Effector memory CD8-positive, alpha-beta T cell (primary cell): ENCODE measurements at regions not wholly inside any gene's neighbourhood (a gene's known extent, or its start where the extent isn't known, plus 50 kb on each side); places are given as distances from the start of the nearest gene placed in this dataset.
"Not testable (repeated sequence)": the region's sequence is repeated elsewhere in the genome, so short reads cannot be mapped to it uniquely, and the experiment has no call there.

Experiments used
- ATAC-seq: fragments of 150-1000 bp; cut with Tn5 transposase; replicated peaks from 2 replicates; pipeline ENCODE4 v1.10.0; 2021; ENCODE audit warnings: mild to moderate bottlenecking, moderate library complexity
- DNase-seq, 3 experiments: peaks; one replicate each; pipeline ENCODE4 v3.0.0; 2021
- H3K27ac Mint-ChIP-seq, 2 donors: one replicate each; pipeline ENCODE4 v1.8.0; 2022; ENCODE audit warnings: mild to moderate bottlenecking in 2 of 2, mixed read lengths in 2 of 2, moderate library complexity in 2 of 2
- H3K27me3 Mint-ChIP-seq, 2 donors: one replicate each; pipeline ENCODE4 v1.8.0; 2022; ENCODE audit warnings: mixed read lengths in 2 of 2
- H3K36me3 Mint-ChIP-seq: one replicate; pipeline ENCODE4 v1.8.0; 2022; ENCODE audit warnings: mild to moderate bottlenecking, moderate library complexity, mixed read lengths; ENCODE audit not compliant: insufficient read depth
- H3K4me1 Mint-ChIP-seq, 2 donors: one replicate each; pipeline ENCODE4 v1.8.0; 2022; ENCODE audit warnings: low read depth in 2 of 2, mixed read lengths in 2 of 2
- H3K4me3 Mint-ChIP-seq, 2 donors: one replicate each; pipeline ENCODE4 v1.8.0; 2022; ENCODE audit warnings: mild to moderate bottlenecking in 2 of 2, mixed read lengths in 2 of 2, moderate library complexity in 2 of 2
- H3K9me3 Mint-ChIP-seq, 2 donors: one replicate each; pipeline ENCODE4 v1.8.0; 2022; ENCODE audit warnings: mixed read lengths in 2 of 2

- no peaks in the 10 kb centered on the region for H3K4me1 Mint-ChIP-seq
- H3K27ac Mint-ChIP-seq: no peak overlapping the region
- peaks cover 6 to 15% of the 10 kb centered on the region in 2 donors for H3K27me3 Mint-ChIP-seq
- no peaks in the 10 kb centered on the region for H3K36me3 Mint-ChIP-seq
- H3K4me3 Mint-ChIP-seq: no peak overlapping the region
- no peak for ATAC-seq
- no peaks in the 10 kb centered on the region for H3K9me3 Mint-ChIP-seq
- no peak for DNase-seq
Measured at GRCh38 chr12:76674669-76675315, 89.1 kb upstream of the ZDHHC17 start.

GRCh38 chr12:76676261-76676660 lies 87.7 kb upstream of the ZDHHC17 start:
- not testable (repeated sequence) for H3K9me3 Mint-ChIP-seq, DNase-seq, H3K4me3 Mint-ChIP-seq, H3K36me3 Mint-ChIP-seq, H3K4me1 Mint-ChIP-seq, H3K27ac Mint-ChIP-seq, ATAC-seq
- H3K27me3 Mint-ChIP-seq: peaks cover 6 to 13% of the 10 kb centered on the region in 2 donors

- H3K4me1 Mint-ChIP-seq: no peaks in the 10 kb centered on the region
- peaks cover 6 to 19% of the 10 kb centered on the region in 2 donors for H3K27me3 Mint-ChIP-seq
- H3K9me3 Mint-ChIP-seq: no peaks in the 10 kb centered on the region
- DNase-seq: no peak
- H3K4me3 Mint-ChIP-seq: no peak overlapping the region
- no peak for ATAC-seq
- no peaks in the 10 kb centered on the region for H3K36me3 Mint-ChIP-seq
- H3K27ac Mint-ChIP-seq: no peak overlapping the region
Measured at GRCh38 chr12:76678992-76679391, 84.9 kb upstream of the ZDHHC17 start.

GRCh38 chr12:76679778-76680177 lies 84.1 kb upstream of the ZDHHC17 start:
- H3K36me3 Mint-ChIP-seq: no peaks in the 10 kb centered on the region
- no peak for ATAC-seq
- H3K4me1 Mint-ChIP-seq: no peaks in the 10 kb centered on the region
- no peak overlapping the region for H3K27ac Mint-ChIP-seq
- H3K9me3 Mint-ChIP-seq: no peaks in the 10 kb centered on the region
- no peak for DNase-seq
- H3K27me3 Mint-ChIP-seq: peaks cover 6 to 19% of the 10 kb centered on the region in 2 donors
- H3K4me3 Mint-ChIP-seq: no peak overlapping the region

GRCh38 chr12:76680940-76681339 lies 83.0 kb upstream of the ZDHHC17 start:
- H3K9me3 Mint-ChIP-seq: no peaks in the 10 kb centered on the region
- no peak overlapping the region for H3K27ac Mint-ChIP-seq
- H3K4me3 Mint-ChIP-seq: no peak overlapping the region
- H3K36me3 Mint-ChIP-seq: no peaks in the 10 kb centered on the region
- ATAC-seq: no peak
- no peaks in the 10 kb centered on the region for H3K4me1 Mint-ChIP-seq
- no peak for DNase-seq
- H3K27me3 Mint-ChIP-seq: peaks cover 3 to 19% of the 10 kb centered on the region in 2 donors

- Mint-ChIP-seq H3K4me1 (no peaks in the 10 kb centered on the region), H3K36me3 (no peaks in the 10 kb centered on the region), H3K9me3 (no peaks in the 10 kb centered on the region), H3K27ac (no peak overlapping the region), H3K4me3 (no peak overlapping the region), H3K27me3 (peaks cover 0 to 8% of the 10 kb centered on the region in 2 donors)
- ATAC-seq (no peak), DNase-seq (no peak)
Measured at GRCh38 chr12:76685246-76685678, 78.7 kb upstream of the ZDHHC17 start.

- H3K4me3 Mint-ChIP-seq: no peak overlapping the region
- H3K27ac Mint-ChIP-seq: no peak overlapping the region
- no peak for ATAC-seq
- no peak for DNase-seq
- H3K36me3 Mint-ChIP-seq: no peaks in the 10 kb centered on the region
- H3K27me3 Mint-ChIP-seq: peaks cover 0 to 10% of the 10 kb centered on the region in 2 donors
- no peaks in the 10 kb centered on the region for H3K4me1 Mint-ChIP-seq
- no peaks in the 10 kb centered on the region for H3K9me3 Mint-ChIP-seq
Measured at GRCh38 chr12:76687981-76688380, 75.9 kb upstream of the ZDHHC17 start.

GRCh38 chr12:76688631-76689030 lies 75.3 kb upstream of the ZDHHC17 start:
- H3K9me3 Mint-ChIP-seq: no peaks in the 10 kb centered on the region
- no peak overlapping the region for H3K27ac Mint-ChIP-seq
- ATAC-seq: no peak
- H3K4me1 Mint-ChIP-seq: no peaks in the 10 kb centered on the region
- H3K4me3 Mint-ChIP-seq: no peak overlapping the region
- DNase-seq: no peak
- H3K36me3 Mint-ChIP-seq: no peaks in the 10 kb centered on the region
- peaks cover 0 to 10% of the 10 kb centered on the region in 2 donors for H3K27me3 Mint-ChIP-seq

GRCh38 chr12:76690921-76691700 lies 72.8 kb upstream of the ZDHHC17 start:
- Mint-ChIP-seq H3K4me1 (no peaks in the 10 kb centered on the region), H3K27ac (peak overlapping the region in 1 of 2 donors; percentile 46), H3K36me3 (no peaks in the 10 kb centered on the region), H3K27me3 (peaks cover 0 to 10% of the 10 kb centered on the region in 2 donors), H3K4me3 (no peak overlapping the region), H3K9me3 (no peaks in the 10 kb centered on the region)
- ATAC-seq: no peak
- DNase-seq: no peak

GRCh38 chr12:76692846-76693245 lies 71.1 kb upstream of the ZDHHC17 start:
- ATAC-seq: no peak

GRCh38 chr12:76694369-76694768 lies 69.5 kb upstream of the ZDHHC17 start:
- H3K36me3 Mint-ChIP-seq: no peaks in the 10 kb centered on the region
- no peak overlapping the region for H3K27ac Mint-ChIP-seq
- no peak overlapping the region for H3K4me3 Mint-ChIP-seq
- peaks cover 0 to 10% of the 10 kb centered on the region in 2 donors for H3K27me3 Mint-ChIP-seq
- no peak for DNase-seq
- ATAC-seq: no peak
- no peaks in the 10 kb centered on the region for H3K9me3 Mint-ChIP-seq
- no peaks in the 10 kb centered on the region for H3K4me1 Mint-ChIP-seq

More at GRCh38 chr12:76692846-76693245, 71.1 kb upstream of the ZDHHC17 start:
- Mint-ChIP-seq H3K4me1 (no peaks in the 10 kb centered on the region), H3K27me3 (peaks cover 0 to 10% of the 10 kb centered on the region in 2 donors), H3K36me3 (no peaks in the 10 kb centered on the region), H3K9me3 (no peaks in the 10 kb centered on the region), H3K27ac (no peak overlapping the region), H3K4me3 (no peak overlapping the region)
- DNase-seq: no peak

- H3K27ac Mint-ChIP-seq: no peak overlapping the region
- H3K9me3 Mint-ChIP-seq: no peaks in the 10 kb centered on the region
- no peak for ATAC-seq
- no peak for DNase-seq
- H3K27me3 Mint-ChIP-seq: peaks cover 0 to 10% of the 10 kb centered on the region in 2 donors
- no peaks in the 10 kb centered on the region for H3K36me3 Mint-ChIP-seq
- no peak overlapping the region for H3K4me3 Mint-ChIP-seq
- H3K4me1 Mint-ChIP-seq: no peaks in the 10 kb centered on the region
Measured at GRCh38 chr12:76696186-76696585, 67.7 kb upstream of the ZDHHC17 start.

- Mint-ChIP-seq H3K4me3 (no peak overlapping the region), H3K27ac (no peak overlapping the region), H3K4me1 (no peaks in the 10 kb centered on the region), H3K9me3 (no peaks in the 10 kb centered on the region), H3K36me3 (no peaks in the 10 kb centered on the region), H3K27me3 (peaks cover 7 to 11% of the 10 kb centered on the region in 2 donors)
- ATAC-seq (no peak), DNase-seq (no peak)
Measured at GRCh38 chr12:76697849-76698248, 66.1 kb upstream of the ZDHHC17 start.

GRCh38 chr12:76698316-76698715 lies 65.6 kb upstream of the ZDHHC17 start:
- no peaks in the 10 kb centered on the region for H3K36me3 Mint-ChIP-seq
- no peaks in the 10 kb centered on the region for H3K4me1 Mint-ChIP-seq
- no peak overlapping the region for H3K4me3 Mint-ChIP-seq
- peaks cover 7 to 10% of the 10 kb centered on the region in 2 donors for H3K27me3 Mint-ChIP-seq
- H3K27ac Mint-ChIP-seq: no peak overlapping the region
- no peaks in the 10 kb centered on the region for H3K9me3 Mint-ChIP-seq
- ATAC-seq (no peak), DNase-seq (no peak)
